ENCODE measurements at regions not wholly inside any gene's neighbourhood (a gene's known extent, or its start where the extent isn't known, plus 50 kb on each side); places are given as distances from the start of the nearest gene placed in this dataset.

GRCh38 chr3:177448987-177449359, 251.7 kb upstream of the TBL1XR1 start:
- TF ChIP-seq TAF1 (IDR thresholded peaks at IDR 0.05; ENCODE audit: low read depth, low read length) (no peak), POLR2AphosphoS5 (IDR thresholded peaks at IDR 0.05; ENCODE audit: low read depth, low read length) (no peak), POLR2A (IDR thresholded peaks at IDR 0.05; ENCODE audit: low read depth, low read length) (no peak)

Measured in GM12891 (cell line).